K562 (cell line): ENCODE measurements at regions not wholly inside any gene's neighbourhood (a gene's known extent, or its start where the extent isn't known, plus 50 kb on each side); places are given as distances from the start of the nearest gene placed in this dataset.

Experiments used
- ATF1 ChIP-seq, 2 experiments: fragments of 450-650 bp in 1 of 2; IDR thresholded peaks; 2 replicates each; pipeline ENCODE4 v1.6.1; 2016; ENCODE audit warnings: missing compliant biosample characterization in 1 of 2, missing genetic modification characterization in 1 of 2
- BACH1 ChIP-seq: fragments of 200-800 bp; sonication (Bioruptor generic); IDR thresholded peaks from 2 replicates; pipeline ENCODE4 v1.6.1; 2016; ENCODE audit warnings: missing genetic modification characterization, missing compliant biosample characterization
- CEBPG ChIP-seq, 3 experiments: fragments of 200-800 bp in 1 of 3; sonication (Bioruptor generic) in 1 of 3; sonication (generic) in 1 of 3; formaldehyde crosslinking in 1 of 3; IDR thresholded peaks in 2 of 3; conservative IDR thresholded peaks in 1 of 3; 2 replicates each; pipeline versions ENCODE4 v1.6.1 to v1.8.0; 2016 to 2022; ENCODE audit warnings: missing compliant biosample characterization in 2 of 3, missing genetic modification characterization in 2 of 3, mild to moderate bottlenecking in 1 of 3, missing genetic modification reagents in 1 of 3
- CREM ChIP-seq: IDR thresholded peaks from 2 replicates; pipeline ENCODE4 v1.6.1; 2014; ENCODE audit warnings: antibody characterized with exemption, low read depth
- EGR1 ChIP-seq: fragments of 450-650 bp; conservative IDR thresholded peaks from 2 replicates; pipeline ENCODE4 v1.6.1; 2017; ENCODE audit warnings: mild to moderate bottlenecking
- ELF4 ChIP-seq: fragments of 450-650 bp; formaldehyde crosslinking; IDR thresholded peaks from 2 replicates; pipeline ENCODE4 v1.4.0; 2022; ENCODE audit warnings: missing genetic modification characterization
- ETS1 ChIP-seq: conservative IDR thresholded peaks from 2 replicates; pipeline ENCODE4 v1.6.1; 2011; ENCODE audit warnings: low read depth, mild to moderate bottlenecking, low read length; ENCODE audit not compliant: control insufficient read depth
- ETV1 ChIP-seq: fragments of 450-650 bp; conservative IDR thresholded peaks from 2 replicates; pipeline ENCODE4 v1.6.1; 2016; ENCODE audit warnings: missing genetic modification characterization, control low read depth, low read depth, missing compliant biosample characterization
- FOXJ2 ChIP-seq: fragments of 200-800 bp; sonication (Bioruptor generic); IDR thresholded peaks from 2 replicates; pipeline ENCODE4 v1.6.1; 2016; ENCODE audit warnings: missing genetic modification characterization, missing compliant biosample characterization
- KLF16 ChIP-seq: IDR thresholded peaks from 2 replicates; pipeline ENCODE4 v1.6.1; 2016; ENCODE audit warnings: antibody characterized with exemption
- NONO ChIP-seq, 2 experiments: fragments of 200-400 bp in 1 of 2; fragments of 450-650 bp in 1 of 2; formaldehyde crosslinking in 1 of 2; IDR thresholded peaks; 2 replicates each; pipeline ENCODE4 v1.6.1; 2017; ENCODE audit warnings: low read depth in 2 of 2, mild to moderate bottlenecking in 2 of 2, moderate library complexity in 2 of 2, low read length in 1 of 2
- PBX2 ChIP-seq, 2 experiments: IDR thresholded peaks in 1 of 2; conservative IDR thresholded peaks in 1 of 2; 2 replicates each; pipeline ENCODE4 v1.6.1; 2016; ENCODE audit warnings: low read depth in 2 of 2, mild to moderate bottlenecking in 1 of 2, missing compliant biosample characterization in 1 of 2, missing genetic modification characterization in 1 of 2, moderate library complexity in 1 of 2
- PTRF ChIP-seq: fragments of 450-650 bp; IDR thresholded peaks from 2 replicates; pipeline ENCODE4 v1.6.1; 2016; ENCODE audit warnings: mild to moderate bottlenecking, missing genetic modification characterization, missing compliant biosample characterization
- RBBP5 ChIP-seq: fragments of 200-600 bp; sonication (generic); IDR thresholded peaks from 2 replicates; pipeline ENCODE4 v1.6.1; 2012; ENCODE audit warnings: borderline replicate concordance, mild to moderate bottlenecking, low read length, control low read depth, inconsistent platforms; ENCODE audit not compliant: insufficient read depth, poor library complexity, severe bottlenecking
- RBM14 ChIP-seq: fragments of 200-400 bp; formaldehyde crosslinking; IDR thresholded peaks from 2 replicates; pipeline ENCODE4 v1.6.1; 2018; ENCODE audit warnings: low read depth, mild to moderate bottlenecking, low read length, moderate library complexity, borderline replicate concordance; ENCODE audit not compliant: insufficient read depth
- RFX5 ChIP-seq: IDR thresholded peaks from 2 replicates; pipeline ENCODE4 v1.6.1; 2011; ENCODE audit warnings: low read depth, mild to moderate bottlenecking, improper control_type of control experiment, low read length
- SAP30 ChIP-seq: fragments of 200-600 bp; sonication (generic); IDR thresholded peaks from 2 replicates; pipeline ENCODE4 v1.6.1; 2012; ENCODE audit warnings: borderline replicate concordance, low read depth, mild to moderate bottlenecking, moderate library complexity, low read length, control low read depth, inconsistent platforms; ENCODE audit not compliant: insufficient read depth, poor library complexity, severe bottlenecking
- SIX5 ChIP-seq, 2 experiments: IDR thresholded peaks; 2 replicates each; pipeline ENCODE4 v1.6.1; 2011; ENCODE audit warnings: low read length in 2 of 2, borderline replicate concordance in 1 of 2, low read depth in 1 of 2, mild to moderate bottlenecking in 1 of 2, moderate library complexity in 1 of 2; ENCODE audit not compliant: insufficient read depth in 1 of 2
- TGIF2 ChIP-seq: sonication (generic); formaldehyde crosslinking; IDR thresholded peaks from 2 replicates; pipeline ENCODE4 v1.8.1; 2022; ENCODE audit warnings: mild to moderate bottlenecking, missing genetic modification reagents, moderate library complexity
- ZBTB7A ChIP-seq: IDR thresholded peaks from 2 replicates; pipeline ENCODE4 v1.6.1; 2011; ENCODE audit warnings: low read depth, mild to moderate bottlenecking, low read length, moderate library complexity, borderline replicate concordance; ENCODE audit not compliant: control insufficient read depth
- ZNF12 ChIP-seq: sonication (generic); formaldehyde crosslinking; IDR thresholded peaks from 2 replicates; pipeline ENCODE4 v1.4.0; 2020; ENCODE audit warnings: mild to moderate bottlenecking, missing genetic modification reagents
- ZNF408 ChIP-seq: fragments of 250-450 bp; sonication (Bioruptor Pico); IDR thresholded peaks from 2 replicates; pipeline ENCODE4 v1.4.0; 2020; ENCODE audit warnings: low read depth, mild to moderate bottlenecking, moderate library complexity

GRCh38 chr7:86933295-86933845, 126.1 kb downstream of the ELAPOR2 start (continued):
- no peak for TF ChIP-seq PBX2 (CRISPR knock-in tag; IDR thresholded peaks at IDR 0.05; ENCODE audit: low read depth)
- peak; percentile 52; the same call in 1 of the 2 replicates for TF ChIP-seq PBX2 (tag; conservative IDR thresholded peaks at IDR 0.05; ENCODE audit: low read depth)
- no peak for TF ChIP-seq PTRF
- peak; percentile 69; the same call in 1 of the 2 replicates for TF ChIP-seq FOXJ2 (tag)
- no peak for TF ChIP-seq SAP30
- no peak for TF ChIP-seq TGIF2 (CRISPR knock-in tag)
- TF ChIP-seq RFX5, result no peak
- TF ChIP-seq EGR1, result no peak
- no peak for TF ChIP-seq RBM14
- TF ChIP-seq ZNF12, result no peak
- TF ChIP-seq KLF16, result peak; percentile 95
- no peak for TF ChIP-seq ATF1 (CRISPR knock-in tag; IDR thresholded peaks at IDR 0.05)
- peak; percentile 54 for TF ChIP-seq ATF1 (tag; IDR thresholded peaks at IDR 0.05)
- no peak for TF ChIP-seq SIX5 (IDR thresholded peaks at IDR 0.05; ENCODE audit: borderline replicate concordance in 1 of 2, insufficient read depth in 1 of 2, low read depth in 1 of 2, low read length in 2 of 2)
- TF ChIP-seq NONO (IDR thresholded peaks at IDR 0.05; ENCODE audit: low read depth in 2 of 2, low read length in 1 of 2), result no peak
- no peak for TF ChIP-seq CEBPG (CRISPR knock-in tag; IDR thresholded peaks at IDR 0.05)
- no peak for TF ChIP-seq CEBPG (tag; conservative IDR thresholded peaks at IDR 0.05 in 1 of 2, IDR thresholded peaks at IDR 0.05 in 1 of 2)
- TF ChIP-seq ETV1, result 0 out of 2 replicates have a peak, but pooled peaks have one; percentile 52
- TF ChIP-seq ELF4 (CRISPR knock-in tag), result 0 out of 2 replicates have a peak, but pooled peaks have one; percentile 43
- TF ChIP-seq ZBTB7A, result no peak
- TF ChIP-seq CREM, result 0 out of 2 replicates have a peak, but pooled peaks have one; percentile 15
- TF ChIP-seq BACH1 (tag), result no peak; the same call in 1 of the 2 replicates
- TF ChIP-seq RBBP5, result no peak
- TF ChIP-seq ETS1, result no peak
- no peak for TF ChIP-seq ZNF408 (CRISPR knock-in tag)
